GM21447 (cell line): ENCODE measurements at regions not wholly inside any gene's neighbourhood (a gene's known extent, or its start where the extent isn't known, plus 50 kb on each side); places are given as distances from the start of the nearest gene placed in this dataset.

Source experiments
- ATAC-seq: cut with Tn5 transposase; IDR thresholded peaks from one replicate; pipeline ENCODE4 v1.9.1; 2021; ENCODE audit not compliant: unreplicated experiment

DNA sequence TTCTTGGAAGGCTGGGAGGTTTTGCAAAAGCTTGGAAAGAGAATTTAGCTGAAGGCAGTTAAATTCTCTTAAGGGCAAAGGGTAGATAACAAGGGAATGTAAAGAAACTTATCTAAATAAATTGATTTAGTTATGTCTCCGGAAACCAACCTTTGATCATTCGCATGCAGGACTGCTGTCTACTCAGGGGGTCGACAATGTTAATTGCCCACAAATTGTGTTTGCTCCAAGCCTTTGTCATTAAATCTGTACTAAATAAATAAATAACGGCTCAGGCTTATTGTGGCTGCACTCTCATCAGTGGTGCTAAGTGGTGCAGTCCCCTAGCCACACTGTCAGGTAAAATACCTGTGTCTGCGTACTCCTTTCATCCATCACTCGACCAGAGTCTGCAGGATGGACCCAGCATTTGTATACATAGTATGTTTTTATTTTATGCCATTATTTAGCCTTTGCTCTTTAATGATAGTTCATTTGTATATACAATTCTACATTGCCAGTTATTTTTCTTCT, 497.4 kb upstream of the RASGRP1 start:
- no peak for ATAC-seq

DNA sequence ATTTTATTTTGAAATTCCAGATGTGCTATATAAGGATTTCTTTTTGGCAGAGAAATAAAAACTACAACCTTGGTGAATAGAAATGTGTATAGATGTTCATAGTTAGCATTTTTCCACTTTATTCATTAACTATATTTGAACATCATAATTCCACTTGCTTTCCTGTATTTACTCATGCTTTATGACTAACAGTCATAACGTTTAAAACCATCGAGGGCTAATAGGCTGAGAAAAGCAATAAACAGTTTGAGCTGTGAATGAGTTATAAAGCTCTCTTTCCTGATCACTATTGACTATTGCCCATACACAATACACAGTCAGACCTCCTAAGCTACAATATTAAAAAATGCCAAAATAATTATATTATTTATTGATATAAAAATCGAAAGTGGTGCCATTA, 502.1 kb upstream of the RASGRP1 start:
- ATAC-seq, result no peak

DNA sequence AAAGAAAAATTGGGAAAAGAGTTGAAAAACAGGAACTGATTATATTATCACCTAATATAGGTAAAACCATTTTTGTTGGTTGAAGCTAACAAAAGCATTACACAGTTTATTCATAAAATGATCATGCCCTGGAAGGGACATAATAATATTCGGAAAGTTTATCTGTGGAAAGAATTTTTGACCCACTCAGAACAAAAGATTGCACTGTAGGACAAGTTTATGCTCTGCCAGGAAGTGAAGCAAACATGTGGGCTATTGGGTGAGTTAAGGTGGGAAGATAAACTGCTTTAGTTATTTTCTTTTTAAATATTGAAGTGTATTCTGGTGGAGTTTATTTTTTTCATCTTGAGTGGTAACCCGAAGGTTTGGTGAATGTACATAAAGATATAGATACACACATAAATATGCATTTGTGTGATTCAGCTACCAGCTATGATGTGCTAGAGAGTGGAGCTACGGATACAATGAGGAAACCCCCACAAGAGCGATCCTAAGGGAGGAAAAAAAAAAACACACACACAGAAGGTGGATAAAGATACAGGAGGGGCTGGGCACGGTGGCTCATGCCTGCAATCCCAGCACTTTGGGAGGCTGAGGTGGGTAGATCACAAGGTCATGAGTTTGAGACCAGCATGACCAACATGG, 506.4 kb upstream of the THBS1 start:
- ATAC-seq, result no peak

DNA sequence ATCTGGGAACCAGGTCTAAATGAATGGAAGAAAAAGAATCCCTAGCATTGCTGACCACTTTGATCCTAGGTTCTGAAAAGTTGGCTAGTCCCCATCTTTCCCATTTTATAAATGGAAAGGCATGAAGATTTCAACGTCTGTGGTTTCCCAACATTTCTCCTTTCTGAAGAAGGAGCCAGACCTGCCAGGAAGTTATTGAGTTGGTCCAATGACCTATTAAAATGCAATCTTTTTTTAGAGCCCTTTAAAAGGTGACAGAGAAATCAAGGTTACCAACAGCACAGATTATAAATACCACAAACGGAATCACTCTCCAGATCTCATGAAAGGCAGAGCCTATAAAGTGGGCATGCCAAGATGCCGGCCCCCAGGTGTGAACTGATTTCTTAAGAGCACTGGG, 505.6 kb upstream of the THBS1 start:
- no peak for ATAC-seq

DNA sequence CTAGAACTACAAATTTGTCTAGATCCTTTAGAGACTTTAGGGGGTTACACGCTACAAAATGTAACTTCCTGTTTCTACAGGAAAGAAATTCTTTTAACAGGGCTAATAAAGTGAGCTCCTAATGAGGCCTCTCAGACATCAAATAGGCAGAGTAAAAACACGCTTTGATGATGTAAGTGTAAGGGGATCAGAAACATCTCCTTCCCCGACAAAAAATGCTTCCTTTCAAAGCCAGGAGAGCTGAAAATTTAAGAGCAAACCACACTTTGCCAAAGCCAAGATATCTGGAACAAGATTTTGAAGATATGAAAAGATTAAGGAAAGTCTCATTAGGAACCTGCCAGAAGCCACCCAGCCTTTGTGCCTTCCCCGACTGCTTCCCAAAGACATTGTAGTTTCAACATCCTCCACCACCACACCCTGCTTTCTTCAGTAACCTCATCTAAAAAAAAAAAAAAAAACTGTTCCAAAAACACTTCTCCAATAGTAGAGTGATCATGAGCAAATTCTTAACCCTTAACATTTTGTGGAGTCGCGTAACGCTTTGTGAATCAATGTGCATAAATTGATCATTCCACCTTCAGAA, 505.0 kb upstream of the THBS1 start:
- ATAC-seq, result no peak

DNA sequence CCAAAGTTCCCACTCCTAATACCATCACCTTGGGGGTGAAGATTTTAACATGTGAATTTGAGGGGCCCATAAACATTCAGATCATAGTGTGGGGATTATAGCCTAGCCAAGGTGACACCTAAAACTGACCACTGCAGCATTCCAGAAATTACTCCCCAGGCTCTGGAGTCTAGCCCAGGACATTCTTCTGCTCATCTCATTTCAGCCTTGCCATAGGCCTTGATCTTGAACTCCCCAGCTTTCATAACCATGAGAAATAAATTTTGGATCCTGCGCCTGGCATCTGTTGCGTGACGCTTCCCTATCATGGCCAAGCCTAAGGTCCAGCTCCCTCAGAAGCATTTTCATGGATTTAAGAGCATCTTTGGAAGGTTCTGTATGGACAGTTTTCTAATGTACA, 502.9 kb upstream of the THBS1 start:
- no peak for ATAC-seq

DNA sequence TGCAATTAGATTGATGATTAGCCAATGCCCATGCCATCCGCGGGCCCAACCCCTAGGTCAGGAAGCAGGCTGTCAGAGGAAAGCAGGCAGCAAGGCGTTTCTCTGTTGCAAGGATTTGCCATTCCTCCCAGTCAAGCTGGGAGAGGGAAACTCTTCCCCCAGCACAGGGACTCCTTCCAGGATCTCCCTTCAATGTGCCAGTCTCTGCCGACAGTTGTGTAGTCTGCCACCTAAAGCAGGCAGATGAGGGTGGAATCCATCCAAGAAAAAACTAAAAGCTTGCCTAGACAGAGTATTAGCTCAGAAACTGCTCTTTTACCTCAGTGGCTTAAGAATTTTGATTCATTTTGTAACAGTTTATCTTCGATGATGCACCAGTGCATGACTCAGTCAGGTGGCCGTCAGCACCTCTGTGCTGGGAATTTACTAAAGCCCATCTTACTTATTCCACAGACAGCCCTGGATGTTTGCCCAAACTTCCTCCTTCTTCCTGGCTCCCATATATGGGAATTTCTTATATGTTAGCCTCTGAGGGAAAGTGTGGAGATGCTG, 501.5 kb upstream of the THBS1 start:
- ATAC-seq, result no peak

DNA sequence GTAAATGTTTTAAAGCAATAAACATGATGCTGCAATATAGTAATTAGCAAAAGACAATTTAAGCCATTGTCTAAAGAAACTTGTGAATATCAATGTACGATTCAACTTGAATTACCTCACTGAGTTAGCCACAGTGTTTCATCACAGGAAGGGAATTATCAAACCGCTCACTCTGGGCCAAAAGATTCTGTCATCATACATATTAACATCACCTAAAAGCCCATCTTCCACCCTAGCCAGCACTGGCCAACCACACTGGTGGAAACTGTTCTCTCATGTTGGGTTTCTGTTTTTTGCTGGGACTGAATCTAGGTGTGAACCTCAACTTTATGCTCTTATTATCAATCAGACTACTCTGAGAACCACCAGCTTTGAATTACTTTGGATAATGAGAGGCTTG, 497.7 kb upstream of the THBS1 start:
- no peak for ATAC-seq

DNA sequence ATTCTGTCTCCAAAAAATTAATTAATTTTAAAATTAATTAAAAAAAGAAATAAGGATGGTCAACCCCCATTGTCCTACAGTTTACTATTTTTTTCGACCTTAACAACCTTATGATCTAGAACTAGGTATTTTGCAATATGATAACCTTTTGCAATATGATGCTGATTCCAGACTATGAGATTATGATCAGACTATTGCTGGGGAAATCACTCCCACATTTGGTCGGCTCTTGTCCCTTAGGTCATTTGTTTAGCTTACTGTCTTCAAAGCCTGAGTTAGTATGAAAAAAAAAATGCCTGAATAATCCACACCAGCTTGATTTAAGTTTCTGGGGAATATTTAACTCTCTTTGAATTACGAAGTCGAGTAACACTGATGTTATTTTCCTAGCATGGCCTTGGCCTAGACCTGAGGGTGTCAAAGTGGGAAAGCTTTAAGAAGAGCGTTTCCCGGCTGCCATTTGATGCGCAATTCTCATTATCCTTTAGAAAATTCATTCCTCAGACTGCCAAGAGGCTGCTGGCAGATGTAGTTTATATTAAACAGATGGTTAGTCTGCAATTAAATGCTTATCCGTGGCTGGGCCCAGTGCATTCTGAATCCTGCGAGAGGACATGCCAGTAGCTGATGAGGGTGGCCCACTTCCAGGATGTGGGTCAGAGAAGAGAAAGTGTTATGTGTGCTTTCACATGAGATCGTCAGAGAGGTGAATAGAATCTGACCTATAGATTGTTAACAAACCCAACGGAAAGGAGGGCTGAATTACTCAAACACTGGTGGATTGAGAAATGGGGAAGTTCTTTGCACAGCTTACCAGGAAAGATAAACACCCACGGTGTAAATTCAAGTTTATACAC, 496.0 kb upstream of the THBS1 start:
- no peak for ATAC-seq

DNA sequence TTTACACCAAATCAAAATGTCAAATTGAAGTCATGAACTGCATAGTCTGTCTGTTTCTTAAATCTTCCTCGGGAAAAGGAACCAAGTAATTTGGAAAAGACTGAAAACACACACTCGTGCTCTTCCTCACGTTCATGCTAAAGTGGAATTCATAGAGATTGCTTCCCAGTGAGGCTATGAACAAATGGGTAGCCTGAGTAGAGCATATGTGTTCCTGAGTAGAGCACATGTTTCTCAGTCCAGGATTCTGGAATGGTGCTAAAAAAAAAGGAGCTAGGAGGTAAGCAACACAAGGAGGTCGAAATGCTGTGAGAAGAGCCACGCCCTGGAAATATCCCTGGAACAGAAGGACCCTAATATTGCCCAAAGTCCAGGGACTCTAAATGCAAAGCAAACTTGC, 494.2 kb upstream of the THBS1 start:
- no peak for ATAC-seq

DNA sequence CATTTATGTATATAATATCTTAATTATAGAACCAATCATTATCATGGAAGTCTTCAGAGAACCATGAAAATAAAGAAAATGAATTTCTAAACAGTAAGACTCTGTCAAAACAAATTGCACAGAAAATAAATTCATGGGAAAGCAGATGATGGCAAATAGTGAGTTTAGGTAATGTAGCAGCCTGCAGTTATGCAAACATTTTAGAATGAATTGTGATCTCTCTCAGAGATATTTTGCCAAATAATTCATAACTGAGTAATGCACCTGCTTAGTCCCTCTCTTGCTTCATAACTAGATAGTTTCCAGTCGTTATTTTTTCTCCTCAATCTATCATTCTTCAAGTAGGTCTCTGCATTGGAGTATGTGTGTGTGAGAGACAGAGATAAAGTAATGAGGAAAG, 492.7 kb upstream of the THBS1 start:
- ATAC-seq, result no peak

DNA sequence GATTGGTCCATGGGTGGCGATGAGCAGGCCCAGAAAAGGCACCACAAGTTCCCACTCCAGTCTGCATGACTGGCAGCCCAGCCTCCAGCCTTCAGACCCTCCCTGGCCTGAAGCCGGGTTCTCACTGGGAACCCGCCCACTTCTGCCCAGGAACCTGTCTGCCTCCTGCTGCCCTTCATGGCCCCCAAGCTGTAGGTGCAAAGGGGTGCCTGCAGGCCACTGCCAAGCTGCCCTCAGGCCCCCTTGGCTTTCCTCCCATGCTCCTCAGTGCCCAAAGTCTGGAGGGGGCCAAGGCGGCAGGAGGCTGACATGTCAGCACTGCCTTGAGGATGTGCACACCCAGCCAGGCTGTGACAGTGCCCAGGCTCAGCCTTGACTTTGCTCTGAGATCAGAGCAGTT, 488.5 kb upstream of the THBS1 start:
- no peak for ATAC-seq

DNA sequence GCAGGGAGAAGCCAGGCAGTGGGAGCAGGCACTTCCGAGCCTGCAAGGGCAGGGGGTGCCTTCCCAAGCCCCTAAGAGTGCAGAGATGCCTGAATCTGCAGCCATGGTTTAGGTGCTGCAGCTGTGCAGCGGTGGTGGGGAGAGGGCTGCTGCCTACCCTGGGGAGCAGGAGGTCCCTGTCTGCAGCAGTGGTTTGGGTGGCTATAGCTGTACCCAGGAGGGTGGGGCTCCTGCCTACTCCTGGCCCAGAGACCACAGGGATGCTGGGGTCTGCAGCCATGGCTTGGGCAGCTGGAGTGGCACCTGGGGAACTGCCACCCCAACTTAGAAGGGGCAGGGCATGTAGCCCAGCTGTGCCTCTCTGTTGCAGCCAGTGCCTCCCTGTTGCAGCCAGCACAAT, 488.1 kb upstream of the THBS1 start:
- ATAC-seq, result no peak

DNA sequence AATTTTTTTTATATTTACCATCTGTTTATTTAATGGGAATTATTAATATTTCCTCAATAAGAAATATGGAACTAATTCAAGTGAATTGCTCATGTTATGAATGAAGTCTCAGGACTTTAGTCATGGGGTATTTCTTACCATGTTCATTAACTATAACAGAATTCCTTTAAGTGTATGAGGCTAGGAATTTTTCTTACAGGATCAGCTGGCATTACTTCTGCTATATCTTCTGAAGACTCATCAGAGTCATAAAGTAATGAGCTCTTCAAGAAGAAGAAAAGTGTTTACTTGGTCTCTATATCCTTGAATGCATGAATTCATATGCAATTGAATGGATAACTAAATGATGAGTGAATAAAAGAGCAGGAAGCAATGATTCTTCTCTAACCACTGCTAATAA, 486.8 kb upstream of the THBS1 start:
- ATAC-seq, result no peak

DNA sequence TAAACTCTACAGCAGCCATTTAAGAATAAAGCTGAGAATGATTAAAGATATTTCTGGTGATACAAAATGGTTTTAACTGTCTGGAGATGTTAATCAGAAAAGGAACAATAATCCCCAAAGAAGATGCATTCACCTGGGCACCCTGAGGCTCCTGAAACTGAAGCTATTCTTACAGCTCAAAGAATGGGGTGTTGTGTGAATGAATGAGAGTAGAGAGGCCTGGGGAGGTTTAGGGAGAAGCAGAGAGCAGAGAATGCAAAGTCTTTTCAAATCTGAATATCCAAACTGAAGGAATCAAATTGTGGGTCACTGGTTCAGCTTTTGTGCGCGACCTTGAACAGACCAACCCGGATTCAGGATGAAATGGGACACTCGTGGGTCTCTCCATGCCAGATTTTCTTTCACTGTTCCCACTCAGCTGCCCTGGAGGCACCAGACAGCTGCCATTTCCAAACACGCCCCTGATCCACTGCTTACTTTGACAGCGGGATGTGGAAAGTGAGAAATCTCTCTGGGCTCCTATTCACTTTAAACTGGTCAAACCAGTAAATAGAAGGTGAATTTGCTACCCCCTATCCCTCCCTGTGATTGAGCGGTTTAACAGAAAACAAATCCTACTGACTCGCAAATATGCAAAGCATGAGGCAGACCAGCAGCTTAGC, 485.5 kb upstream of the THBS1 start:
- no peak for ATAC-seq

DNA sequence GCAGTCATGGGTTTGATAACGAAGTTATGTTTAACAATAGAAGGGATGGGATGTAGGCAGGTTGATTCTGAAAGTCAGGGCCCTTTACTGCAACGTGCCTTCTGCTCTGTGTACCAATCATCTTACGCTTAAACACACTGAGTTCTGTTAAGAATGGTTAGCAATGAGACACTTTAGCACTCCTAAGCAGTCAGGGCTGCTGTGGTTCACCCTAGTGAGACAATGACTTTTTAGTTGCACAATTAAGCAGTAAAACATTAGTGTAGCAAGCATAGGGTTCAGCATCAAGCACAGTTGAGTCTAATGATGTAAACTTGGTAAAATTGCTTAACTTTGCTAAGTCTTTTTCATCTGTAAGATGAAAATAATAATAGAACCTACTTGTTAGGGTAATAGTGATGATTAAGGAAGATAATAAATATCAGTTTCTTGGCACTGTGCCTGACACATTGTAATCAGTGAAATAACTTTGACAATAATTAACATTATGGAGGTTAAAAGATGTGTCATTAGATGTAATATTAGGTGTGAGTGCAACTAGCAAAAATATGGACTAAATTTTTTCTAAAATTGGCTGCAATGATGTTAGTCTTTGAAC, 484.2 kb upstream of the THBS1 start:
- ATAC-seq, result no peak

DNA sequence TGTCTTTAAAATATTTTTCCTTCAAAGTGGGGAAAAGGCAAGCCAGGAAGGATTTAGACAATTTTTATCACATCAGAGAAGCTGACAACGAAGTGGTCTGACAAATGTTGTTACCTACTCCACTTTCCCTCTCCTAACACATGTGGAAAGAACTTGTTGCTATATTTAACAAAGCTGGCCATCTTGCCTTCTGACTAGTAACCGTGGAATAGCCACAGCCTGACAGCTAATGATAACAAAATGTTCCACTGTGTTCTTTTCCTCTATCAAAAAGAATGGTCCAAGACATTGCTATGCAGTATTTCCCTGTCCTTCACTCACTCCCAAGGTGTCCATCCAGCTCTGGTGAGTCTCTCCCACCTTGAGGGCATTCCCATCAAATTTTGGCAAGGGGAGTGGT, 481.4 kb upstream of the THBS1 start:
- ATAC-seq, result no peak

DNA sequence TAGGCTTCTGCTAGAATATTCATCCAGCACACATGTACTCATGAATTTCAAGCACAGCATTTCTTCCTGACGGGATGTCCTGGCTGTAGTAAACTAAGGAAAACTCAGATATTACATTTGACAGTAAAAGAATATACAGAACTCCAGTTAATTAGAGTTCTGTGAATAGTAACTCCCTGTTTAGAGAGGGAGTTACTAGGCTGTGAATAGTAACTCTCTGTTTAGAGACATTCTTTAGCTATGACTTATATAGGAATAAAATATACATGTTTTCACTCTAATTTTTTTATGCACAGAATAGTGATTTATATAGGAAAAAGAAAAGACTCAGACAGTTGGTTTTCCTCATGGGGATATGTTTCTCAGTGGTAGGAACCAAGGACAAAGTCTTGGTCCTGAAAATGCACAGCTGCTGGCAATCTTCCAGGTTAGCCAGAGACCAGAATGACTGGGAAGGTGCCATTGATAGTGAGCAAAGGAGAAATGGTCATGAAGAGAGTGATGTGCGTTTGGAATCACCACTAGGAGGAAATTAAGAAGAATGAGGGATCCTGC, 480.7 kb upstream of the THBS1 start:
- no peak for ATAC-seq

DNA sequence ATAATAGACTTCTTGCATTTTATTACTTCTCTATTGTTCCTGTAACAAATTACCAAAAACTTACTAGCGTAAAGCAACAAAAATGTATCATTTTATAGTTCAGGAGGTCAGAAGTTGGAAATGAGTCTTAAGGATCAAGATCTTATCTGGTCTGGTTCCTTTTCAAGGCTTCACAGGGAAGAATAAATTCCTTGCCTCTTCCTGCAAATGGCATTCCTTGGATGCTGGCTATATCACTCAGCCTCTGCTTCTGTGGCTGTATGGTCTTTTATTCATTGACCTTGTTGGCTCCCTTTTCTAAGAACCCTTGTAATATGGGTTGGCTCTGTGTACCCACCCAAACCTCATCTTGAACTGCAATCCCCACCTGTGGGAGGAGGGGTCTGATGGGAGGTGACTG, 478.4 kb upstream of the THBS1 start:
- ATAC-seq, result no peak

DNA sequence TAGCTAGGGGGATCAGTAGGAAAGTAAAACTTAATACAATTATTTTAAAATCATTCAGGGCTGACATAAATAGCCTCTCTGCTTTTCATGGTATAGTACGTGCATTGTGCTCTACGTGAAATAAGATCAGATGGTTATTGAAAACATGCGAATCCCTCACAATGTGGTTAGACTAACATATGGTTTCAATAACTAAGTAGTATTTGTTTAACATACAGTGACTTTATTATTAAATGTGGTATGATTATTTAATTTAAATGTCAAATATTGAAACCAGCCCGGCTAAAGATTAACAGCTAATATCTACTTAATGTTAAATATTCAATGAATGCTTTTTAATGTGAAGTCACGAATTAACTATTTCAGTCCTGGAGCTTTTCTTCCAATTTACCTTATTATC, 473.9 kb upstream of the THBS1 start:
- ATAC-seq, result no peak

DNA sequence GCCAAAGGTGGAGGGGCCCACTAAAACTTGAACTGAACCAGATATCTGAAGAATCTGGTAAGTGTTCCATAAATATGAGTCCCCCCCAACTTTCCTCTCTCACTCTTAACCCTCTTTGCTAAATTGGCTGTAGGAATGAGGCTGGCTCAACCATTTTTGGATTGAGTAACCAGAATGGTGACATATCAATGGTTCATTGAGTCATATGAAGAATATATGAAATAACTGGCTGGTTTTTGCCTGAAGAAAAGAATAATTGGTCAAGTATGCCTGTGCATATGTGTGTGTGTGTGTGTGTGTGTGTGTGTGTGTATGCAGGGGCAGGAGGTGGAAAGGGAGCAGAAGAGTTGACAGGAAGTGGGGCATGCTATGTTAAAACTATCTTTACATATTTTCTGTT, 472.9 kb upstream of the THBS1 start:
- ATAC-seq, result no peak
